Mammary epithelial cell (primary cell): ENCODE measurements at regions not wholly inside any gene's neighbourhood (a gene's known extent, or its start where the extent isn't known, plus 50 kb on each side); places are given as distances from the start of the nearest gene placed in this dataset.

ENCODE experiments used
- CTCF ChIP-seq, 2 donors: IDR thresholded peaks in 1 of 2; conservative IDR thresholded peaks in 1 of 2; 2 replicates each; pipeline ENCODE4 v1.5.1; 2011 to 2012; ENCODE audit warnings: inconsistent platforms in 2 of 2, low read length in 2 of 2, mild to moderate bottlenecking in 2 of 2, control low read depth in 1 of 2, low read depth in 1 of 2; ENCODE audit not compliant: insufficient read depth in 1 of 2; ENCODE audit errors: extremely low read depth in 1 of 2
- EZH2 ChIP-seq: IDR thresholded peaks from 2 replicates; pipeline ENCODE4 v1.6.1; 2012; ENCODE audit warnings: low read length, inconsistent platforms, borderline replicate concordance

- TF ChIP-seq CTCF (conservative IDR thresholded peaks at IDR 0.05 in 1 of 2, IDR thresholded peaks at IDR 0.05 in 1 of 2; ENCODE audit: extremely low read depth in 1 of 2, insufficient read depth in 1 of 2, low read depth in 1 of 2, low read length in 2 of 2) (no peak), EZH2 (no peak)
Observed at GRCh38 chr12:105670672-105671071, 340.2 kb downstream of the C12orf75 start.
